Glutamatergic neuron (in vitro differentiated cells): ENCODE measurements at regions not wholly inside any gene's neighbourhood (a gene's known extent, or its start where the extent isn't known, plus 50 kb on each side); places are given as distances from the start of the nearest gene placed in this dataset.

Experiments used
- DNase-seq: peaks from one replicate; pipeline ENCODE4 v3.0.0; 2022
- H3K27ac Mint-ChIP-seq: one replicate; pipeline ENCODE4 v1.8.0; 2020; ENCODE audit warnings: mild to moderate bottlenecking, mixed read lengths, inconsistent platforms; ENCODE audit not compliant: unreplicated experiment
- H3K27me3 Mint-ChIP-seq: one replicate; pipeline ENCODE4 v1.8.0; 2020; ENCODE audit warnings: mild to moderate bottlenecking, moderate library complexity, mixed read lengths, inconsistent platforms; ENCODE audit not compliant: unreplicated experiment
- H3K36me3 Mint-ChIP-seq: one replicate; pipeline ENCODE4 v1.8.0; 2020; ENCODE audit warnings: mild to moderate bottlenecking, mixed read lengths, inconsistent platforms; ENCODE audit not compliant: unreplicated experiment
- H3K4me1 Mint-ChIP-seq: one replicate; pipeline ENCODE4 v1.8.0; 2020; ENCODE audit warnings: mild to moderate bottlenecking, low read depth, mixed read lengths, inconsistent platforms; ENCODE audit not compliant: unreplicated experiment
- H3K4me3 Mint-ChIP-seq: one replicate; pipeline ENCODE4 v1.8.0; 2020; ENCODE audit warnings: mild to moderate bottlenecking, mixed read lengths, inconsistent platforms; ENCODE audit not compliant: unreplicated experiment
- H3K9me3 Mint-ChIP-seq: one replicate; pipeline ENCODE4 v1.8.0; 2020; ENCODE audit warnings: mild to moderate bottlenecking, moderate library complexity, mixed read lengths, inconsistent platforms; ENCODE audit not compliant: unreplicated experiment
- TF ChIP-seq, protein P1 (sequence below): fragments of 200-600 bp; sonication (generic); IDR thresholded peaks from one replicate; pipeline ENCODE4 v1.5.0; 2021; ENCODE audit not compliant: partially characterized antibody, unreplicated experiment

DNA sequence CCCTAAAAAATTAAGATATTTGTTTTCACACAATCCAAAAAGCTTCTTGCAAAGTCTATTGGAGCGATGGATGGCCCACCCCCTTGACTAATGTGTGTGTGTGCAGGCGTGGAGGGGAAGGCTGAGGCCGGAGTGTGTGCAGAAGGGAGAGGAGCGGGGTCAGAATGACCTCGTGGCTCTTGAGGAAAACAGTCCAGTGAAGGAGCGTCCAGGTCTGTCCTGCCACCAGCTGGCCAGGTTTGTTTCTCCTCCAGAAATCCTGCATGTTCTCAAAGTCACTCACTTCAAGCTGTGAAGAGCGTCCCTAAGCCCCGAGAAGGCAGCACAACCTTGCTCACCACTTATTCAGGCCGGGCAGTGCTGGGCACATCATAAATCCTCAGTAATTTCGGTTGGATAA, 69.5 kb upstream of the SSX2IP start:
- peaks cover 5% of the 10 kb centered on the region for H3K9me3 Mint-ChIP-seq
- TF ChIP-seq, protein P1, sequence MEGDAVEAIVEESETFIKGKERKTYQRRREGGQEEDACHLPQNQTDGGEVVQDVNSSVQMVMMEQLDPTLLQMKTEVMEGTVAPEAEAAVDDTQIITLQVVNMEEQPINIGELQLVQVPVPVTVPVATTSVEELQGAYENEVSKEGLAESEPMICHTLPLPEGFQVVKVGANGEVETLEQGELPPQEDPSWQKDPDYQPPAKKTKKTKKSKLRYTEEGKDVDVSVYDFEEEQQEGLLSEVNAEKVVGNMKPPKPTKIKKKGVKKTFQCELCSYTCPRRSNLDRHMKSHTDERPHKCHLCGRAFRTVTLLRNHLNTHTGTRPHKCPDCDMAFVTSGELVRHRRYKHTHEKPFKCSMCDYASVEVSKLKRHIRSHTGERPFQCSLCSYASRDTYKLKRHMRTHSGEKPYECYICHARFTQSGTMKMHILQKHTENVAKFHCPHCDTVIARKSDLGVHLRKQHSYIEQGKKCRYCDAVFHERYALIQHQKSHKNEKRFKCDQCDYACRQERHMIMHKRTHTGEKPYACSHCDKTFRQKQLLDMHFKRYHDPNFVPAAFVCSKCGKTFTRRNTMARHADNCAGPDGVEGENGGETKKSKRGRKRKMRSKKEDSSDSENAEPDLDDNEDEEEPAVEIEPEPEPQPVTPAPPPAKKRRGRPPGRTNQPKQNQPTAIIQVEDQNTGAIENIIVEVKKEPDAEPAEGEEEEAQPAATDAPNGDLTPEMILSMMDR = no peak
- no peak overlapping the region for H3K4me3 Mint-ChIP-seq
- no peaks in the 10 kb centered on the region for H3K36me3 Mint-ChIP-seq
- H3K4me1 Mint-ChIP-seq = peaks cover 29% of the 10 kb centered on the region
- peak overlapping the region; percentile 95 for H3K27ac Mint-ChIP-seq
- peaks cover 6% of the 10 kb centered on the region for H3K27me3 Mint-ChIP-seq
- DNase-seq = no peak

DNA sequence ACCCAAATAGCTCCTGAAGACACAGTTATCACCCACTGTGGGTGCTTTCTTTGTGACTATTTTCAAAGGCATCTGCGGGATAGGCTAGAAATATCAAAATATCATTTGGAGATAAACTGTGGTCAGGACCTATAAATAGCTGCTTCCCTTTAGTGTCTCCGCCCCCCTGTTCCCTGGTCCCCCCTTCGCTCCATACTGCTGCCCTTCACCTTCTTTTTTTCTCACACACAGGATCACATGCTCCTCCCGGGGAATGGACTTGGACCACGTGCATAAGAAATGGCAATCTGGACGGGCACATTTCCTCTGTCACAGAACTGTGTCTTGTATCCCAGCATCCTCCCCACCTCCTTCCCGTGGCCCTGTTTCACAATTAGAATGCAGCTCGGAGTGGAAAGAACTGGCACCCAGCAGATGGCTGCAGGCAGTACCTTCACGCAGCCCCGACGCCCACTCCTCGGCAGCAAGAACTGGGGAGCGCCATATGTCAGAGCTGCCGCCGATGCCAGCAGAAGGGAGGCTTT, 68.8 kb upstream of the SSX2IP start:
- H3K4me1 Mint-ChIP-seq = peaks cover 34% of the 10 kb centered on the region
- H3K36me3 Mint-ChIP-seq = no peaks in the 10 kb centered on the region
- H3K27me3 Mint-ChIP-seq = peaks cover 6% of the 10 kb centered on the region
- peaks cover 5% of the 10 kb centered on the region for H3K9me3 Mint-ChIP-seq
- peak overlapping the region; percentile 75 for H3K4me3 Mint-ChIP-seq
- TF ChIP-seq, protein P1 = no peak
- H3K27ac Mint-ChIP-seq = peak overlapping the region; percentile 95
- peak; percentile 51 for DNase-seq

DNA sequence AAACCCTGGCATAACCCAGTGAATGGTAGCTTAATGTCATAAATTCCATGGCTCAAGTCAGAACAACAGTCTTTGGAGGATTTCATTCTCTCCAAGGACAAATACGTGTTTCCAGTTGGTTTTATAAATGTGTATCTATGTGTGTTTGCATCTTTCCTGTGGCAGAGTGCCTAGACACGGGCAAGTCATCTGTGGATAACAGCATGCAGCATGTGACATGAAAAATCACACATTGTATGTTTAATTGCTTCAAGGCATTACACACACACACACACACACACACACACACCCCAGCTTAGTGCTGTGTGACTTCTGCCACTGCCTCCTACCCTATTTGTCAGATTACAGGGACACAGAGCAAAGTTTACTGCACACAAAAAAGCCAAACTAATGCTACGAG, 68.2 kb upstream of the SSX2IP start:
- Mint-ChIP-seq H3K27me3 (peaks cover 6% of the 10 kb centered on the region), H3K4me3 (no peak overlapping the region), H3K9me3 (peaks cover 5% of the 10 kb centered on the region), H3K36me3 (no peaks in the 10 kb centered on the region), H3K27ac (peak overlapping the region; percentile 95), H3K4me1 (peaks cover 37% of the 10 kb centered on the region)
- DNase-seq = no peak
- TF ChIP-seq, protein P1 = no peak

DNA sequence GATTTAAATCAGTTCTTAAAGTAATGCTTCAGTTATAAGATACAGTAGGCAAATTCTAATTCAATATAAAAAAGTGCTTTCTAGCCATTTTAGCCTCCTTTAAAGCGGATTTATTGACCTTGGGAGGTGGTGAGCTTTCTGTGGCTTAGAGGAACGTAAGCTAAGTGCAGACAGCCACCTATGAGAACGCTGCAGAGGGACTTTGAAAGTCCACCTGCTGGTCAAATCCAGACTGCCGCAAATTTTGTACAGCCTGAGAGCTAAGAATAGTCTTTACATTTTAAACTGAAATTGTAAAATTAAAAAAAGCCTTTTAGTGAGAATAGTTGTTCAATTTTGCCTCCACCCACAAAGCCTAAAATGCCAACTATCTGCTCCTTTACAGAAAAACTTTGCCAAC, 67.0 kb upstream of the SSX2IP start:
- Mint-ChIP-seq H3K27me3 (peaks cover 6% of the 10 kb centered on the region), H3K36me3 (no peaks in the 10 kb centered on the region), H3K4me1 (peaks cover 37% of the 10 kb centered on the region), H3K27ac (no peak overlapping the region), H3K9me3 (peaks cover 9% of the 10 kb centered on the region), H3K4me3 (no peak overlapping the region)
- DNase-seq = no peak
- TF ChIP-seq, protein P1 = peak; percentile 46

DNA sequence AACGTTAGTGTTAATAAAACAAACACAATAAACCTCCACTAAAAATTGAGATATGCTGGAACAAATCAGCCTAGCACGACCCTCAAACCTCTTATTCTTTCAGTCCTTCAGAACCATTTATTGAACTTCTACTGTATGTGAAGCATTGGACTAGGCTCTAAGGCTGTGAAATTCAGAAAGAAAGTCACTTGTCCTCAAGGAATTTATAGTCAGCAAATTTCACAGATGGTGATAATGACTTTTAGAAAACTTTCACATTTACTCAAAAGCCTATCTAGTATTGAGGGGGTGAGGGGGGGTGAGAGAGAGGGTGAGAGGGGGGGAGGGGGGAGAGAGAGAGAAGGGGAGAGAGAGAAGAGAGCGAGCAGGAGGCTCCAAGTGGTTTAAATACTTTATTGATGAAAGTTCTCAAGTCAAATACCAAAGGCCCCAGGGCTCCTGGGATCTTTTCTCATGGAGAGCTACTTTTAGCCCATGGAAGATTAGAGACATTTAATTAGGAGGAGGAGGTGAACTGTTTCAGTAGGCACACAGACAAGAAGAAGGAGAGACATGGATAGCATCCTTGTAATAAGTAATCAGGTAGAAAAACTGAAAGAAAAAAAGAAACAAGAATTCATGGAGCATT, 66.3 kb upstream of the SSX2IP start:
- Mint-ChIP-seq H3K4me1 (peaks cover 37% of the 10 kb centered on the region), H3K27ac (no peak overlapping the region), H3K9me3 (peaks cover 9% of the 10 kb centered on the region), H3K36me3 (no peaks in the 10 kb centered on the region), H3K27me3 (peaks cover 6% of the 10 kb centered on the region), H3K4me3 (peak overlapping the region; percentile 8)
- DNase-seq = no peak
- TF ChIP-seq, protein P1 = no peak
